Progenitor cell of endocrine pancreas (in vitro differentiated cells): ENCODE measurements at regions not wholly inside any gene's neighbourhood (a gene's known extent, or its start where the extent isn't known, plus 50 kb on each side); places are given as distances from the start of the nearest gene placed in this dataset.
A peak's percentile ranks its signal among the peaks of the same experiment; 100 is the strongest.

Source experiments
- DNase-seq: peaks from one replicate; pipeline ENCODE4 v3.0.0; 2021; ENCODE audit warnings: low spot score; ENCODE audit not compliant: unreplicated experiment
- H3K27ac Mint-ChIP-seq: 2 replicates; pipeline ENCODE4 v1.8.0; 2021; ENCODE audit warnings: mild to moderate bottlenecking, moderate library complexity, mixed read lengths
- H3K27me3 Mint-ChIP-seq: 2 replicates; pipeline ENCODE4 v1.8.0; 2021; ENCODE audit warnings: mixed read lengths
- H3K36me3 Mint-ChIP-seq: 2 replicates; pipeline ENCODE4 v1.8.0; 2022; ENCODE audit warnings: mixed read lengths; ENCODE audit not compliant: insufficient read depth
- H3K4me1 Mint-ChIP-seq: 2 replicates; pipeline ENCODE4 v1.8.0; 2021; ENCODE audit warnings: low read depth, mixed read lengths
- H3K4me3 Mint-ChIP-seq: 2 replicates; pipeline ENCODE4 v1.8.0; 2021; ENCODE audit warnings: low read depth, mild to moderate bottlenecking, moderate library complexity, mixed read lengths
- H3K9me3 Mint-ChIP-seq: 2 replicates; pipeline ENCODE4 v1.8.0; 2021; ENCODE audit warnings: low read depth, mixed read lengths
- TF ChIP-seq, protein P1 (sequence below): fragments of 200-600 bp; sonication (generic); IDR thresholded peaks from one replicate; pipeline ENCODE4 v1.5.0; 2021; ENCODE audit warnings: antibody characterized with exemption, mild to moderate bottlenecking; ENCODE audit not compliant: unreplicated experiment

DNA sequence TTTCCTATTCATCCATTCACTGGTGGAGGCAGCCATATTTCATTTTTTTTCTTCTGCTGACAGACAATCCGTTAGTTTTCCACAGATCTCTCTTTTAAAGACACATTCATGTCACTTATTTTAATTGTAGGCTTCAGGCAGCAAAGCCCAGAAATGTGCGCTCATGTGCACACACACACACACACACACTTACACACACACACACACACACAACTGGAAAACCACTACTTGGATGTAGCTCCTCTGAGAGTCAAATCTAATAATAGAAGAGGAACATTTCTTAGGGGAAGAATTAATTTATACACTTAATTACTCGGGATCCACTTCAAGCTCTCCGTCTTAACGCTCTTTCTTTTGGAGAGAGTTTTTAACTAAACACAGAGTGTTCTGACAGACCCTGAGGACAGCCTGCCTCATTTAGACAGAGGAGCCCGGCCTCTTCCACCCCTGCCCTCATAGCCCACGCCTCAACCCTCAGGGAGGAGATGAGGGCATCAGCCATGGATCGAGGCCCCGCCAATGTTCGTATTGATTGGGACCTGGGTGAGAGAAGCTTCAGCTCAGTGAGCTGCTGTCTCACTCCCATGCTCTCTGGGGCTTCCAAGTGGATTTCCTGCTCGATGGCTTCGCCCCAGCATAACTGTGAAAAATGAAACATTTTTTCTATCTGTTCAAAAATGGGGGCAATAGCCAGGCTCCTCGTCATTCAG, 261.4 kb upstream of the SKOR2 start:
- no peak for DNase-seq
- H3K27me3 Mint-ChIP-seq = no peaks in the 10 kb centered on the region
- H3K4me3 Mint-ChIP-seq = no peak overlapping the region
- H3K4me1 Mint-ChIP-seq = no peaks in the 10 kb centered on the region
- H3K9me3 Mint-ChIP-seq = no peaks in the 10 kb centered on the region
- H3K27ac Mint-ChIP-seq = no peak overlapping the region
- H3K36me3 Mint-ChIP-seq = no peaks in the 10 kb centered on the region
- TF ChIP-seq, protein P1, sequence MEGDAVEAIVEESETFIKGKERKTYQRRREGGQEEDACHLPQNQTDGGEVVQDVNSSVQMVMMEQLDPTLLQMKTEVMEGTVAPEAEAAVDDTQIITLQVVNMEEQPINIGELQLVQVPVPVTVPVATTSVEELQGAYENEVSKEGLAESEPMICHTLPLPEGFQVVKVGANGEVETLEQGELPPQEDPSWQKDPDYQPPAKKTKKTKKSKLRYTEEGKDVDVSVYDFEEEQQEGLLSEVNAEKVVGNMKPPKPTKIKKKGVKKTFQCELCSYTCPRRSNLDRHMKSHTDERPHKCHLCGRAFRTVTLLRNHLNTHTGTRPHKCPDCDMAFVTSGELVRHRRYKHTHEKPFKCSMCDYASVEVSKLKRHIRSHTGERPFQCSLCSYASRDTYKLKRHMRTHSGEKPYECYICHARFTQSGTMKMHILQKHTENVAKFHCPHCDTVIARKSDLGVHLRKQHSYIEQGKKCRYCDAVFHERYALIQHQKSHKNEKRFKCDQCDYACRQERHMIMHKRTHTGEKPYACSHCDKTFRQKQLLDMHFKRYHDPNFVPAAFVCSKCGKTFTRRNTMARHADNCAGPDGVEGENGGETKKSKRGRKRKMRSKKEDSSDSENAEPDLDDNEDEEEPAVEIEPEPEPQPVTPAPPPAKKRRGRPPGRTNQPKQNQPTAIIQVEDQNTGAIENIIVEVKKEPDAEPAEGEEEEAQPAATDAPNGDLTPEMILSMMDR = no peak

DNA sequence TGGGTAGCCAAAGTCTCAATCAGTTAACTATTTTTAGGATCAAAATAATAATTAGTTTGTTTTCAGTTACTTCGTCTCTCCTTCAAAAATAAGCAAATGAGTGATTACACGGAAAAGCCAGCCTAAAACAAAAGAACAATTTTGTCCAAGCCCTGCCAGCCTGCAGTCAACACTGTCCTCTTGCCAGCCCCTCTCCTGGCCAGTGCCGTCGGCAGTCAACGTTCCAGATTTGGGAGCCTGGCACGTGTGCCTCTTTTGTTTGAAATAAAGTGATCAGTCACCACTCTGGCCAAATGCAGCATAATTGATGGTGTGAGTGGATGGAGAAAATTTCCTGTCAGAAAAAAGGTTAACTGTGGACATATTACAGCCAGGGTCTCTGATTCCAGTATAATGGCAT, 260.6 kb upstream of the SKOR2 start:
- no peaks in the 10 kb centered on the region for H3K4me1 Mint-ChIP-seq
- TF ChIP-seq, protein P1 = no peak
- H3K36me3 Mint-ChIP-seq = no peaks in the 10 kb centered on the region
- no peak for DNase-seq
- H3K4me3 Mint-ChIP-seq = no peak overlapping the region
- H3K27me3 Mint-ChIP-seq = no peaks in the 10 kb centered on the region
- H3K27ac Mint-ChIP-seq = no peak overlapping the region
- no peaks in the 10 kb centered on the region for H3K9me3 Mint-ChIP-seq

DNA sequence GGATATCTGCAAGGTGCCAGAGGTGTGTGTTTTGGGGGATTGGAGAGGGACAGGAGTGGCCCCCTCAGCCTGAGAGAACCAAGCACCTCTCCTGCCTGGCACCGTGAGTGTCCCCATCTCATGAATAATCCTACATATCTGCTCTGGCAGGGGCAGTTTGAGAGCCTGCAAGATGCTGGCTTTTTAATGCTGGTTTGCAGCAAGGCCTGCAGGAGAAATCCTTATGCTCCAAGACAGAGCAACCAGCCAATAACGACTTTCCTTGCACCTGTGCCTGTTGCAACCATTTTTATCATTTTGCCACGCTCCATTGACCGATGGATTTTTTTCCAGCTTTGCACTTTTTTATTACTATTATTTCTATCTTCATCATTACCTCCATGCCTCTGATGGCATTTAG, 259.4 kb upstream of the SKOR2 start:
- H3K27me3 Mint-ChIP-seq = no peaks in the 10 kb centered on the region
- H3K9me3 Mint-ChIP-seq = no peaks in the 10 kb centered on the region
- no peak for DNase-seq
- H3K4me1 Mint-ChIP-seq = peaks cover 3% of the 10 kb centered on the region
- H3K36me3 Mint-ChIP-seq = no peaks in the 10 kb centered on the region
- TF ChIP-seq, protein P1 = no peak
- H3K27ac Mint-ChIP-seq = no peak overlapping the region
- no peak overlapping the region for H3K4me3 Mint-ChIP-seq

DNA sequence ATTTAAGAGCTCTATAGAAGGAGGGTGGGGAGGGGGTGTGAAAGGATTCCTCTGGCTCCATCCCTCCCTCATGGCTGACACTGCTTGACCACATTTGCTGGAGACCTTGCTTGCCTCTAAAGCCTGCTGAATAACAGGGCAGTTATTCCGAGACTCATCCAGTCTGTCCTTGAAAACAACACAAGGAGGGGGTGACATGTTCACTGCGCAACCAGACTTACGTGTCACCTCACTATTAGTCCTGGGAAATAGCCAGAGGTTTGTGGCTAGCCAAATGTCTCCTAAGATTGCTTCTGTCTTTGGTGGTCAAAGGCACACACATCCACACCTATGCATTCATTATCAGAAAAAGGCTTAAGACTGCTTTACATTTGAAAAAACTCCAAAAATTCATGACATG, 256.2 kb upstream of the SKOR2 start:
- H3K27me3 Mint-ChIP-seq = peaks cover 3% of the 10 kb centered on the region
- no peaks in the 10 kb centered on the region for H3K36me3 Mint-ChIP-seq
- TF ChIP-seq, protein P1 = no peak
- no peak overlapping the region for H3K4me3 Mint-ChIP-seq
- DNase-seq = no peak
- no peaks in the 10 kb centered on the region for H3K9me3 Mint-ChIP-seq
- H3K4me1 Mint-ChIP-seq = peaks cover 3% of the 10 kb centered on the region
- no peak overlapping the region for H3K27ac Mint-ChIP-seq

DNA sequence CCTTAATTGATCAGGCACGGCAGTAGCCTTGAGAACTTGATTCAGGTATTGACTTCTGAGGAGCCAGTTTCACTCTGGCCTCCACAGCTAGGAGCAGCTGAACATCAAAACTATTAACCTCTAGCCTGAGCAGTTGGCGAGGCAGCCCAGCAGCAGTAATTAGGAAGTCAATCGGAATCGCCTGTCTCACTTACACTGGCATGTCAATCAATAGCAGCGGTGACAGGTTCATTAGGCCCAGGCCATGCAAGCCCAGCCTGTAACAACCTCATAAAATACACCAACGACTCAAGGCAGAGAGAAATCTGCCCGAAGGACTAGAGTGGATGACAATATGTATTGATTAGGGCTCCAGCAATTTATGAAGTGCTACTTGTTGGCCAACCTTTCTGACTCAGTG, 255.4 kb upstream of the SKOR2 start:
- peak overlapping the region; percentile 51 for H3K27ac Mint-ChIP-seq
- no peaks in the 10 kb centered on the region for H3K36me3 Mint-ChIP-seq
- no peak for DNase-seq
- TF ChIP-seq, protein P1 = no peak
- no peak overlapping the region for H3K4me3 Mint-ChIP-seq
- peaks cover 10% of the 10 kb centered on the region for H3K27me3 Mint-ChIP-seq
- peaks cover 3% of the 10 kb centered on the region for H3K4me1 Mint-ChIP-seq
- H3K9me3 Mint-ChIP-seq = no peaks in the 10 kb centered on the region
